HUES64 (cell line): ENCODE measurements at regions not wholly inside any gene's neighbourhood (a gene's known extent, or its start where the extent isn't known, plus 50 kb on each side); places are given as distances from the start of the nearest gene placed in this dataset.

Experiments
- H3K27ac ChIP-seq: 2 replicates; pipeline ENCODE4 v1.7.0; 2013; ENCODE audit warnings: low read depth, low read length, inconsistent platforms
- H3K27me3 ChIP-seq: 2 replicates; pipeline ENCODE4 v1.6.1; 2013; ENCODE audit warnings: mild to moderate bottlenecking, low read length; ENCODE audit not compliant: insufficient read depth
- H3K36me3 ChIP-seq: 2 replicates; pipeline ENCODE4 v1.6.1; 2013; ENCODE audit warnings: mild to moderate bottlenecking, low read length; ENCODE audit not compliant: insufficient read depth
- H3K4me1 ChIP-seq: 2 replicates; pipeline ENCODE4 v1.6.1; 2013; ENCODE audit warnings: mild to moderate bottlenecking, low read length, moderate library complexity; ENCODE audit not compliant: insufficient read depth
- H3K4me3 ChIP-seq: 2 replicates; pipeline ENCODE4 v1.5.1; 2013; ENCODE audit warnings: mild to moderate bottlenecking, low read length, moderate library complexity
- H3K9ac ChIP-seq: 2 replicates; pipeline ENCODE4 v1.6.1; 2013; ENCODE audit warnings: mild to moderate bottlenecking, low read depth, low read length
- H3K9me3 ChIP-seq: 2 replicates; pipeline ENCODE4 v1.6.1; 2013; ENCODE audit warnings: low read depth, low read length; ENCODE audit not compliant: insufficient read depth
- WGBS: fragments of 150-250, 120-280 bp; methylation state at CpG from one replicate; pipeline ENCODE4 v1.1.7; 2013; ENCODE audit warnings: missing lambda C conversion rate; 5-methylcytosine and 5-hydroxymethylcytosine counted together

DNA sequence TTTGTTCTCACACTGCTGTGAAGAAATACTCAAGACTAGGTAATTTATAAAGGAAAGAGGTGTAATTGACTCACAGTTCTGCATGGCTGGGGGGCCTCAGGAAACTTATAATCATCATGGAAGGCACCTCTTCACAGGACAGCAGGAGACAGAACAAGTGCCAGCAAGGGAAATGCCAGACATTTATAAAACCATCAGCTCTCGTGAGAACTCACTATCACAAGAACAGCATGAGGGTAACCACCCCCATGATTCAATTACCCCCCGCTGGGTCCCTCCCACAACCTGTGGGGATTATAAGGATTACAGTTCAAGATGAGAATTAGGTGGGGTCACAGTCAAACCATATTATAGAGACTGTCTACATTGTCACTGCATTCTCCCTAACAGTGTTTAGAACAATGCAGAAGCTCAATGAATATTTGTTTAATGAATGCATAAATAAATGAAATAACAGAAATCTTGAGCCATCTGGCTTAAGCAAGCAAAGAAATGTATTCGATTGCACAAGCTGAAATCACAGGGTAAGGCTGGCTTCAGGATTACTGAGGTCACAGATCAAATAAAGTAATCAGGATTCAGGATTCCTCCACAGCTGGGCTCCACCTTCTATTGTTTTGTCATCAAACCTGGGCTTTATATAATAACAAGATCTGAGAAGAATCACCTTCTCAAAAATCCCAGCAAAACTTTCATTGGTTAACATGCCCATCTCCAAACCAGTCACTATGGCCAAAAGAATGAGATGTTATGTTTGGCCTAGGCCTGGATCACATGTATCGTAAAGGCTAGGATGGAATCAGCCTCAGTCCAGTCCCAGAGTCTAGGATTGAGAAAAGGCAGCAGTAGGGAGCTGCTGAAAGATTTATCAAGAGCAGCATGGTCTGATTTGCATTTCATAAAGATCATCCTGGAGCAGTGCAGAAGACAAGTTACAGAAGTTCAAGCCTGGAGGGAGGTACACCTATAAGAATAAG, 137.8 kb upstream of the UBASH3B start:
- Histone ChIP-seq H3K27ac (no peak overlapping the region), H3K27me3 (no peaks in the 10 kb centered on the region), H3K9ac (no peak overlapping the region), H3K4me3 (no peak overlapping the region), H3K9me3 (no peaks in the 10 kb centered on the region), H3K36me3 (no peaks in the 10 kb centered on the region), H3K4me1 (peaks cover 11% of the 10 kb centered on the region; the same call in 1 of the 2 replicates)
- 84% methylated on average over 3 of the region's 4 CpGs for WGBS

DNA sequence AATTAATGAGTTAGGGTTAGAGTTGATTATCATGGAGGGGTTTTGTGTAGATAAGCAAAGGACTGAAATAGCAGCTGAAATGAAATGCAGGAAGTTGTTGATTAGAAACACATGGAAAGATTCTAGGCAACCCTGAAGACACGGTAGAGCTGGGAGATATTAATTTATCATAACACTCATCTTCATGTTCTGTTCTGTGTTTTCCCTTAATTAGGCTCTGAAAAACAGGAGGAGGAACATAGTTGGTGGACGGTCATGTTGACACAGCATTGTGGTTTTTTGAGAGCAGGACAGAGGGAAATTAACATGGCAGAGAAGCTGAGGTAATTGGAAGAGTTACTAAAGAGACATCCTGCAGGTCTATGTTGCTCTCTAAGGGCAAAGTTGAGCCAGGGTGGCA, 138.8 kb upstream of the UBASH3B start:
- Histone ChIP-seq H3K9me3 (no peaks in the 10 kb centered on the region), H3K9ac (no peak overlapping the region), H3K27ac (no peak overlapping the region), H3K27me3 (no peaks in the 10 kb centered on the region), H3K4me3 (no peak overlapping the region), H3K4me1 (peaks cover 8% of the 10 kb centered on the region; the same call in 1 of the 2 replicates), H3K36me3 (no peaks in the 10 kb centered on the region)
- WGBS: 85% methylated on average over 1 of the region's 2 CpGs

DNA sequence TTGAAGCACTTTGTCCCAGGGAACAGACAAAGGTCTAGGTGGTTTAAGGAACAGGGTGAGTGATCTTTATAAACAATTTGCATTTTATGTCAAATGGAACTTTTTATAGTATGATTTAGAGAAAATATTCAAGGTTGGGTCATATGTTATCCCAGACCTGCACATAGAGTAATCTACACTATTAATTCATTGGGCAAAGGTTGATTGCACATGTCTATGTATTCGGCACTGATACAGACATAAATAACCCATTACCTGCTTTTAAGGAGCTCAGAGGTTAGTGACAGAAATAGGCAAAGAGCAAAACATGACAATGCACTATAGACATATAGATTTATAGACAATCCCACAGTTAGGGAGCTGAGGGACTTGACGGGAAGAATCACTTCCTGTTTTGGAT, 141.5 kb upstream of the UBASH3B start:
- Histone ChIP-seq H3K9ac (no peak overlapping the region), H3K4me3 (no peak overlapping the region), H3K4me1 (no peaks in the 10 kb centered on the region), H3K9me3 (no peaks in the 10 kb centered on the region), H3K36me3 (no peaks in the 10 kb centered on the region), H3K27ac (no peak overlapping the region), H3K27me3 (no peaks in the 10 kb centered on the region)
- WGBS: 94% methylated on average over 2 of the region's 2 CpGs

DNA sequence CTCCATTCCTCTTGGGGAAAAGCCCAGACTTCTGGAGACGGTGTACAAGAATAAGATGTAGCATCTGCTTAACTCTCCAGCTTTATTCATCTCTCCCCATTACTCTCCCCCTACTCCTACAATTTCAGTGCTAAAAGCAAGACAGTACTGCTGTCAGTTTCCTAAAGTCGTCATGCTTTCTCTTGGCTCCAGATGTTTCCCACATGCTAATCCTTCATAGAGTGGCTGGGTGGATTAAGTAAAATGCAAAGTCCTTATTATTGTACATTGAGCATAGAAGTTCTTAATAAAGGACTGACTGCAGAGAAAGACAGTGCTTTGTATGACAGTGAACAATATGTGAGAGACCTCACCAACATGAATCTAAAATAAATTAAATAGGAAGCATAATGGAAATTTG, 142.2 kb upstream of the UBASH3B start:
- no peaks in the 10 kb centered on the region for H3K27me3 ChIP-seq
- no peak overlapping the region for H3K9ac ChIP-seq
- no peaks in the 10 kb centered on the region for H3K36me3 ChIP-seq
- 91% methylated on average over 2 of the region's 2 CpGs for WGBS
- H3K4me3 ChIP-seq: no peak overlapping the region
- no peaks in the 10 kb centered on the region for H3K9me3 ChIP-seq
- H3K4me1 ChIP-seq: no peaks in the 10 kb centered on the region
- no peak overlapping the region for H3K27ac ChIP-seq

DNA sequence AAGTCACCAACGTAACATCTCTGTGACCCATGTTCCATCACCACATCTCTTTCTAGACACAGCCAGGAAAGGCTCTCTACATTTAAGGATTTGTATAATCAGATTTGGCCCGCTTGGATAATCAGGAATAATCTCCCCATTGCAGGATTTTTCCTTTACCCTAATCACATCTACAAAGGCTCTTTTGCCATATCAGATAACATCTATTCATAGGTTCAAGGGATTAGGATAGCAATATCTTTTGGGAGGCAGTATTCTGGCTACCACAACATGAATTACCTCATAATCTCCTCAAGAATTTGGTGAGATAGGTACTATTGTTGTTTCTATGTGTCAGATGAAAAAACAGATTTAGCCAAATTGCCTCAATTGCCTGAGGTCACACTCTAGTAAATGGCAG, 142.8 kb upstream of the UBASH3B start:
- Histone ChIP-seq H3K4me3 (no peak overlapping the region), H3K9me3 (no peaks in the 10 kb centered on the region), H3K9ac (no peak overlapping the region), H3K36me3 (no peaks in the 10 kb centered on the region), H3K4me1 (no peaks in the 10 kb centered on the region), H3K27ac (no peak overlapping the region), H3K27me3 (no peaks in the 10 kb centered on the region)
- WGBS: 89% methylated on average over 2 of the region's 2 CpGs

DNA sequence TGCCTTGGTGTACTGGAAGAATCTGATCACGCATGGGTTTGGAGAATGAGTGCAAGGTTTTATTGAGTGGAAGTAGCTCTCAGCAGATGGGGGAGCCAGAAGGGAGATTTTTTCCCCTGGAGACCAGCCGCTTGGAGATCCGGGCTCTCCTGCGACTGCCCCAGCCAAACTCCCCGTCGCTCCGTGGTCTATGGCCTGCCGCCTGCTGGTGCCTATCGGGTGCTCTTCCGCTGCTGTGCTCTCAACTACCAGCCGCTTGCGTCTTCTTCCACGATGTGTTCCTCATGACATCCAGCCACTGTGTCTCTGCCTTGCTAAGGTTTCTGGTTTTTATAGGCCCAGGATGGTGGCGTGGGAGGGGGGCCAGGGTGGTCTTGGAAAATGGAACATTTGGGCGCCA, 145.6 kb upstream of the UBASH3B start:
- H3K4me3 ChIP-seq: no peak overlapping the region

DNA sequence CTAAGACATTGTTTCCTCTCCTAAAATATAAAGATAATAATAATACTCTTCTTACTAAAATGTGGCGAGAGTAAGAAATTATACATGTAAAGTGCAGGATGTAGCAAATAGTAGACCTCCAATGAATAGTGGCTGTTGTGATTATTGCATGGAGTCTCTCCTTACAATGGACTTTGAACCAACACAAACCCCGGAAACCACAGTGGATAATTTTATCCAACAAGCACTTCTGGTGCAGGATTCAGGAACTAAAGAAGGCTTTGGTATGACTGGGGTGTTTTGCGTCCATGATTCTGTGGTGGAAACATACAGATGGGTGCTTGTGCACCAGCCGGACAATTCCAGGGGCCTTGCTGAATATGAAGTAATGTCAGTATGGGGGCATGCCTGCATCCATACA, 146.4 kb upstream of the UBASH3B start:
- Histone ChIP-seq H3K9ac (no peak overlapping the region), H3K4me1 (peaks cover 4% of the 10 kb centered on the region), H3K27ac (no peak overlapping the region), H3K9me3 (no peaks in the 10 kb centered on the region), H3K4me3 (no peak overlapping the region), H3K27me3 (no peaks in the 10 kb centered on the region), H3K36me3 (no peaks in the 10 kb centered on the region)
- 99% methylated on average over 4 of the region's 4 CpGs for WGBS

More for the DNA sequence above, 145.6 kb upstream of the UBASH3B start:
- H3K4me1 ChIP-seq: peaks cover 4% of the 10 kb centered on the region
- H3K36me3 ChIP-seq: no peaks in the 10 kb centered on the region
- no peaks in the 10 kb centered on the region for H3K27me3 ChIP-seq
- no peak overlapping the region for H3K27ac ChIP-seq
- H3K9ac ChIP-seq: no peak overlapping the region
- WGBS: 94% methylated on average over 15 of the region's 15 CpGs
- no peaks in the 10 kb centered on the region for H3K9me3 ChIP-seq

DNA sequence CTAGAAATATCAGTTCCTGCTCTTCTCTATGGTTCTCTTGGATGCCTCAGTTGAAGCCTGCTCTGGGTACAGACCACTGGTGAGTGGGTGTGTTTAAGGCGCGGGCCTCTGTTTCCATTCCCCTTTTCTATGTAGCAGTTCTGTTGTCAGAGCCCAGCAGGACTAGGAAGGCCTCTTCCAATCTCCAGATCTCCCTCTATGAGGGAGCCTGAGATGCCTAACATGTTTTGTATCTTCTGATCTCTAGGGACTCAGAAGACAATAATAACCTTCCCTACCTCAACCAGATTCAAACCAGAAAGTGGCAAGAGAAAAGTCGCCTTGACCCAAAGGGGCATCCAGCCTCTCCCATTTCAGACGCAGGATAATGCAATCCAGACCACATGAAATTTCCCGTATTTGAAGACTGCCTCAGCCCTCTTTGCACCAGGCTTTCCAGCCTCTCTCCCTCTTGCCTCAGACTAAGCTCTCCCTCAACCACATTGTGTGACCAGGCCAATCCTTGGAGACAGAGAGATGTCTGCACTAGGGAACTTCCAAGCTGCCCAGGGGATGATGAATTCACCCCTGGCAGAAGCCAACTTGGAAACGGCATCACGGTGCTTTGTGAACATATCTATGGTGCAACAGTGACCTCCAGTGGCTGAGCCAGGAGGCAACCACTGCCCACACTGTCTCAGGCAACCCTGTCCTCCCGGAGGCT, 150.1 kb upstream of the UBASH3B start:
- H3K9ac ChIP-seq: no peak overlapping the region
- H3K27ac ChIP-seq: no peak overlapping the region

DNA sequence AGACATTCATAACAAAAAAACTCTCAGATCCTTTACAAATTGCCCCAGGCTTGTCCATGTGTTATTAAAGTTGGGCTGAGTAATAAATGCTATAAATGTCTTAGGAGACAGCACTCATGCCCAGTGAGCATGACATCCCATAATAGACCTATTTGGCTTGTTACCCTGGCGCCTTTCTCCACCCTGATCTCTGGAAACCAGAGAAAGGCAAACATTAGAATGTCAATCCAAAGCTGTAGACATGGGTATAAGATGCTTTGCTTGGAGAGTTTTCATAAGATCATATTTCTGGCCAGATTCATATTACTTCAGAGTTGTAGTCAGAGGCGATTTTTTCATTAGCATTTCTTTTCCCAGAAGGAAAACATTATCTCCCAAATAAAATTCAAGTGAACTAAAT, 161.3 kb upstream of the UBASH3B start:
- Histone ChIP-seq H3K4me1 (no peaks in the 10 kb centered on the region), H3K36me3 (no peaks in the 10 kb centered on the region), H3K9me3 (no peaks in the 10 kb centered on the region), H3K27ac (no peak overlapping the region), H3K27me3 (no peaks in the 10 kb centered on the region), H3K9ac (no peak overlapping the region), H3K4me3 (no peak overlapping the region)
- WGBS: 89% methylated on average over 2 of the region's 2 CpGs

More for the DNA sequence above, 150.1 kb upstream of the UBASH3B start:
- H3K9me3 ChIP-seq: no peaks in the 10 kb centered on the region
- no peaks in the 10 kb centered on the region for H3K27me3 ChIP-seq
- H3K36me3 ChIP-seq: no peaks in the 10 kb centered on the region
- no peak overlapping the region for H3K4me3 ChIP-seq
- peaks cover 4% of the 10 kb centered on the region for H3K4me1 ChIP-seq
- 55% methylated on average over 8 of the region's 8 CpGs for WGBS

DNA sequence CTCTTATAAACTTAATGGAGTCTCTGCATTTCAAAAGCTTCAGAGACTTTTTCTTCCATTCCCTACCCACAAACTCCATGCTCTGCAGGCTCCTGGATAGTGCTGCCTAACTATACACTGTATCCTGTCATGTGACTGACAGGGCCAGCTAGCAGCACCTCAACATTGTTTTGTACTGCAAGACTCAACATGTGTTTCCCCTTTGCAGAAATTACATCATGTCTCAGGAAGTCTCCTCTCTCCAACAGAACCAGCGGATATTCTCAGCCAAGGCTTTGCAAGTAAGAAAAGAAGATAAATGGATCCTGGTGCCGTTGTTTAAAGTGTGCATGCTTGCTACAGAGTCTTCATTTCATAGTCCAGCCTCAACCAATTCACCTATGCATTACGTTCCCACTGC, 164.0 kb upstream of the UBASH3B start:
- H3K9ac ChIP-seq: no peak overlapping the region
- H3K9me3 ChIP-seq: no peaks in the 10 kb centered on the region
- H3K27me3 ChIP-seq: no peaks in the 10 kb centered on the region
- H3K4me3 ChIP-seq: no peak overlapping the region
- no peaks in the 10 kb centered on the region for H3K36me3 ChIP-seq
- 97% methylated on average over 3 of the region's 3 CpGs for WGBS
- no peak overlapping the region for H3K27ac ChIP-seq
- no peaks in the 10 kb centered on the region for H3K4me1 ChIP-seq

DNA sequence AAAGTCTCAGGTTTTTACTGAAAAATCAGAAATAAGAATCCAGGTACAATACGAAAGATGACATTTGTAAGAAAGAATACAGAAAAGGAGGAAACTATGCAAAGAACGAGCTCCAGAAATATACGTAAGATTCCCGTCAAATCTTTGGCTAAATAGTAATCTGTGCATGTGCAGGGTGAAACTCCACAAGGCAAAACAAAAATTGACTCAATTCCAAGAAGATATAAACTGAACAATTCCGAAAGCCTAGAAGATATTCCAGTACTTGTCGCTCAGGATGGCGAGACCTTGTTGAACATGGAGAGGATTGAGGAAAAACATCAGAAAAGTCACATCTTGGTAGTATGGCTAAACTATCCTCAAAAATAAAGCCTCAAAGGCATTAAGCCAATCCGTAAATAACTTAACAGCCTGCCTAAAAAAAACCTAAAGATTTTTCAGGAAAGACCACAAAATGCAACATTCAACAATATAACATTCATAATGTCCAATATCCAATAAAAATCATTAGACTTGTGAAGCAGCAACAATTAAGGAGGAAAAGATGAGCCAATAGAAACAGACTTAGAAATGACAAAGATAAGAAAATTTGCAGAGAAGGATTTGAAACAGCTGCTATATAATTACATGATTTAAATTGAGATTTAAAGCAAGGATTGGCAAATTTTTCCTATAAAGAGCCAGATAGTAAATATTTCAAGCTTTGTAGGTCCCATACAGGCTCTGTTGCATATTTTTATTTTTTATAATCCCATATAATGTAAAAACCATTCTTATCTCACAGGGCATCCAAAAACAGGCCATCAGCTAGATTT, 166.4 kb upstream of the UBASH3B start:
- H3K27me3 ChIP-seq: no peaks in the 10 kb centered on the region
- 91% methylated on average over 8 of the region's 8 CpGs for WGBS

More for the DNA sequence above, 166.4 kb upstream of the UBASH3B start:
- H3K27ac ChIP-seq: no peak overlapping the region
- no peak overlapping the region for H3K9ac ChIP-seq
- H3K9me3 ChIP-seq: no peaks in the 10 kb centered on the region
- H3K4me1 ChIP-seq: no peaks in the 10 kb centered on the region
- no peaks in the 10 kb centered on the region for H3K36me3 ChIP-seq
- H3K4me3 ChIP-seq: no peak overlapping the region
